Sigmoid colon (tissue), 6 donors: ENCODE measurements at regions not wholly inside any gene's neighbourhood (a gene's known extent, or its start where the extent isn't known, plus 50 kb on each side); places are given as distances from the start of the nearest gene placed in this dataset.

Experiments used
- DNase-seq: peaks from one replicate; pipeline ENCODE4 v3.0.0-alpha.2; 2019
- H3K27ac ChIP-seq, 4 donors: fragments of 200-600 bp; sonication (generic); one replicate each; pipeline ENCODE4 v1.5.1; 2016 to 2019; ENCODE audit warnings: mild to moderate bottlenecking in 1 of 4
- H3K27me3 ChIP-seq, 3 donors: fragments of 200-600 bp; sonication (generic); one replicate each; pipeline ENCODE4 v1.5.1; 2019; ENCODE audit warnings: mild to moderate bottlenecking in 1 of 3
- H3K36me3 ChIP-seq, 4 donors: fragments of 200-600 bp; sonication (generic); one replicate each; pipeline ENCODE4 v1.5.1; 2016 to 2019
- H3K4me1 ChIP-seq, 4 donors: fragments of 200-600 bp; sonication (generic); one replicate each; pipeline ENCODE4 v1.5.1; 2017 to 2019
- H3K4me3 ChIP-seq, 4 donors: fragments of 200-600 bp; sonication (generic); one replicate each; pipeline ENCODE4 v1.5.1; 2017 to 2019; ENCODE audit warnings: mild to moderate bottlenecking in 2 of 4, moderate library complexity in 1 of 4
- H3K9me3 ChIP-seq, 4 donors: fragments of 200-600 bp in 3 of 4; sonication (generic) in 3 of 4; one replicate each; pipeline versions ENCODE4 v1.5.1 to v1.6.1; 2013 to 2019
- CTCF ChIP-seq, 4 experiments: fragments of 450-650 bp in 3 of 4; fragments of 200-600 bp in 1 of 4; IDR thresholded peaks; one replicate each; pipeline ENCODE4 v1.5.1; 2016 to 2019; ENCODE audit warnings: antibody characterized with exemption in 4 of 4, mild to moderate bottlenecking in 3 of 4, moderate library complexity in 2 of 4
- EP300 ChIP-seq, 4 donors: sonication (generic); formaldehyde crosslinking; IDR thresholded peaks; one replicate each; pipeline ENCODE4 v1.6.1; 2017; ENCODE audit warnings: antibody characterized with exemption in 4 of 4
- POLR2A ChIP-seq, 2 donors: fragments of 450-650 bp; IDR thresholded peaks; one replicate each; pipeline ENCODE4 v1.6.1; 2016; ENCODE audit warnings: antibody characterized with exemption in 2 of 2, mild to moderate bottlenecking in 2 of 2, moderate library complexity in 2 of 2
- POLR2AphosphoS5 ChIP-seq, 4 donors: sonication (generic); formaldehyde crosslinking; IDR thresholded peaks; one replicate each; pipeline ENCODE4 v1.6.1; 2017; ENCODE audit warnings: antibody characterized with exemption in 4 of 4
- WGBS, 2 donors: extraction: QIAGEN DNeasy Blood & Tissue Kit; methylation state at CpG; one replicate each; pipeline ENCODE4 v1.1.7; 2013; 5-methylcytosine and 5-hydroxymethylcytosine counted together
- intact Hi-C: fragments of 100-400 bp; cut with DNase I; formaldehyde crosslinking; loops from one replicate; pipeline ENCODE4 v1.15.1; 2023
- donor health status: healthy with polysubstance abuse.
- donor health status: healthy.

GRCh38 chrX:118215346-118215745 is 98.7 kb upstream of the KLHL13 start:
- TF ChIP-seq POLR2AphosphoS5 (IDR thresholded peaks at IDR 0.05) (no peak), CTCF (IDR thresholded peaks at IDR 0.05) (no peak), POLR2A (IDR thresholded peaks at IDR 0.05) (no peak), EP300 (IDR thresholded peaks at IDR 0.05) (no peak)
- Histone ChIP-seq H3K27me3 (no peaks in the 10 kb centered on the region), H3K9me3 (no peaks in the 10 kb centered on the region), H3K4me3 (no peak overlapping the region), H3K36me3 (no peaks in the 10 kb centered on the region), H3K27ac (no peak overlapping the region), H3K4me1 (peaks cover 0 to 2% (median 0%) of the 10 kb centered on the region in 4 donors)
- no peak for DNase-seq
- intact Hi-C loops: no loop called here
- WGBS, 2 donors: 22 to 42% methylated on average over 2 of the region's 2 CpGs

GRCh38 chrX:118216087-118216486 is 99.5 kb upstream of the KLHL13 start:
- H3K4me3 ChIP-seq: no peak overlapping the region
- no peaks in the 10 kb centered on the region for H3K36me3 ChIP-seq
- no peak for DNase-seq
- H3K27ac ChIP-seq: no peak overlapping the region
- H3K9me3 ChIP-seq: no peaks in the 10 kb centered on the region
- H3K27me3 ChIP-seq: no peaks in the 10 kb centered on the region
- peaks cover 0 to 2% (median 0%) of the 10 kb centered on the region in 4 donors for H3K4me1 ChIP-seq
- 7 to 22% methylated on average over 3 of the region's 3 CpGs for WGBS, 2 donors
- intact Hi-C loops: no loop called here
- no peak for TF ChIP-seq CTCF (IDR thresholded peaks at IDR 0.05)

DNA sequence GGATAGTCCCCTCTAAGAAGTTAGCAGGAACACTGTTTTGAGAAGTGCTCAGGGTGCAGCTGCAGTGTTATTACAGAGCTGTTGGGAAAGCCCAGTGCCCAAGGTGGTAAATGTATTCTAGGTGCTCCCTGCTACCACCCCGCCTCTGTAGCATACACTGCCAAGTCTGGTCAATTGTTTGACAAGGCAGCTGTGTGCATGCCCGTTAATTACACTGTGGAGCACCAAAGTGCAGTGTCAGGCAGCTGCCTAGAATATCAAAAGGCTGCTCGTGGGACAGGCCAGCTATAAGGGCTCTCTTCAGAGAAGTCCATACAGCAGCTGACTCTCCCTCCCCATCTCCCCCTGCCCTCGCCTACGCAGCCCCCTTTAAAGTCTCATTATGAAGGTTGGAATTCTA is 99.9 kb upstream of the KLHL13 start:
- WGBS, 2 donors: 16 to 63% methylated on average over 5 of the region's 5 CpGs
- peaks cover 0 to 2% (median 0%) of the 10 kb centered on the region in 4 donors for H3K4me1 ChIP-seq
- intact Hi-C loops: no loop called here
- H3K27me3 ChIP-seq: no peaks in the 10 kb centered on the region
- no peaks in the 10 kb centered on the region for H3K36me3 ChIP-seq
- TF ChIP-seq EP300 (IDR thresholded peaks at IDR 0.05): no peak
- no peak for DNase-seq
- H3K9me3 ChIP-seq: no peaks in the 10 kb centered on the region
- no peak overlapping the region for H3K4me3 ChIP-seq
- no peak overlapping the region for H3K27ac ChIP-seq

- intact Hi-C loops: no loop called here
Observed at GRCh38 chrX:118218079-118218478, 101.5 kb upstream of the KLHL13 start.

GRCh38 chrX:118218940-118219339 is 102.3 kb upstream of the KLHL13 start:
- 9 to 66% methylated on average over 5 of the region's 5 CpGs for WGBS, 2 donors
- Histone ChIP-seq H3K27me3 (no peaks in the 10 kb centered on the region), H3K4me1 (no peaks in the 10 kb centered on the region), H3K27ac (no peak overlapping the region), H3K9me3 (no peaks in the 10 kb centered on the region), H3K36me3 (no peaks in the 10 kb centered on the region), H3K4me3 (no peak overlapping the region)
- intact Hi-C loops: no loop called here
- no peak for TF ChIP-seq CTCF (IDR thresholded peaks at IDR 0.05)
- DNase-seq: no peak

More at GRCh38 chrX:118218079-118218478, 101.5 kb upstream of the KLHL13 start:
- H3K9me3 ChIP-seq: no peaks in the 10 kb centered on the region
- no peaks in the 10 kb centered on the region for H3K27me3 ChIP-seq
- DNase-seq: no peak
- 86 to 93% methylated on average over 5 of the region's 5 CpGs for WGBS, 2 donors
- H3K4me1 ChIP-seq: no peaks in the 10 kb centered on the region
- no peak for TF ChIP-seq CTCF (IDR thresholded peaks at IDR 0.05)
- no peak for TF ChIP-seq POLR2AphosphoS5 (IDR thresholded peaks at IDR 0.05)
- H3K27ac ChIP-seq: no peak overlapping the region
- no peaks in the 10 kb centered on the region for H3K36me3 ChIP-seq
- no peak overlapping the region for H3K4me3 ChIP-seq
